HFFc6 (cell line): ENCODE measurements at regions not wholly inside any gene's neighbourhood (a gene's known extent, or its start where the extent isn't known, plus 50 kb on each side); places are given as distances from the start of the nearest gene placed in this dataset.

Experiments used
- DNase-seq: peaks from one replicate; pipeline ENCODE4 v3.0.0-alpha.2; 2018
- H3K27ac Mint-ChIP-seq: 2 replicates; pipeline ENCODE4 v1.8.0; 2020; ENCODE audit warnings: mild to moderate bottlenecking, mixed read lengths
- H3K27me3 Mint-ChIP-seq: 2 replicates; pipeline ENCODE4 v1.8.0; 2021; ENCODE audit warnings: mild to moderate bottlenecking, moderate library complexity, mixed read lengths; ENCODE audit not compliant: insufficient read depth
- H3K36me3 Mint-ChIP-seq: 2 replicates; pipeline ENCODE4 v1.8.0; 2021; ENCODE audit warnings: low read depth, mixed read lengths
- H3K4me1 Mint-ChIP-seq: 2 replicates; pipeline ENCODE4 v1.8.0; 2020; ENCODE audit warnings: low read depth, mixed read lengths
- H3K4me3 Mint-ChIP-seq: 2 replicates; pipeline ENCODE4 v1.8.0; 2020; ENCODE audit warnings: mild to moderate bottlenecking, moderate library complexity, mixed read lengths
- H3K9me3 Mint-ChIP-seq: 2 replicates; pipeline ENCODE4 v1.8.0; 2020; ENCODE audit warnings: mild to moderate bottlenecking, mixed read lengths
- TF ChIP-seq, protein P1 (sequence below): fragments of 200-600 bp; sonication (generic); IDR thresholded peaks from 2 replicates; pipeline ENCODE4 v1.5.0; 2021; ENCODE audit warnings: antibody characterized with exemption, mild to moderate bottlenecking

DNA sequence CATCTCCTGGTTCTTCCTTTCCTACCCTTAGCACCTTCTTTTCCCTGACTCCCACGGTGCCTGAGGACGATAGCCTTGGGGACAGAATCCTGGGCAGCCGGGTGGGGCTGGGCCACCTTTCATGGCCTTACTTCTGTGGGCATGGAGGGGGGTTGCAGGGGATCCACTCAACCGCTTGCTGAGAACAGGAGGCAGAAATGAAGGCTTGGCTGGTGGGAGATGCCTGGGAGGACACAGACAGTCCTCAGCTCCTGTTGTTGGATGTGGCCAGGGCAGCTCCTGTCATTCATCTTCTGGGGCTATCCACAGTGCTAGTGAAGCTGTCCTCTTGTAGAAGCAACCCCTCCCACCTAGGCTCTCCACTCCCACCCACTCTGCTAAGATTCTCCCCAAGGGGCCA lies 95.5 kb upstream of the CELF4 start:
- H3K27me3 Mint-ChIP-seq = no peaks in the 10 kb centered on the region; the same call in 1 of the 2 replicates
- no peak for DNase-seq
- H3K36me3 Mint-ChIP-seq = no peaks in the 10 kb centered on the region
- H3K27ac Mint-ChIP-seq = no peak overlapping the region
- H3K4me3 Mint-ChIP-seq = no peak overlapping the region
- TF ChIP-seq, protein P1, sequence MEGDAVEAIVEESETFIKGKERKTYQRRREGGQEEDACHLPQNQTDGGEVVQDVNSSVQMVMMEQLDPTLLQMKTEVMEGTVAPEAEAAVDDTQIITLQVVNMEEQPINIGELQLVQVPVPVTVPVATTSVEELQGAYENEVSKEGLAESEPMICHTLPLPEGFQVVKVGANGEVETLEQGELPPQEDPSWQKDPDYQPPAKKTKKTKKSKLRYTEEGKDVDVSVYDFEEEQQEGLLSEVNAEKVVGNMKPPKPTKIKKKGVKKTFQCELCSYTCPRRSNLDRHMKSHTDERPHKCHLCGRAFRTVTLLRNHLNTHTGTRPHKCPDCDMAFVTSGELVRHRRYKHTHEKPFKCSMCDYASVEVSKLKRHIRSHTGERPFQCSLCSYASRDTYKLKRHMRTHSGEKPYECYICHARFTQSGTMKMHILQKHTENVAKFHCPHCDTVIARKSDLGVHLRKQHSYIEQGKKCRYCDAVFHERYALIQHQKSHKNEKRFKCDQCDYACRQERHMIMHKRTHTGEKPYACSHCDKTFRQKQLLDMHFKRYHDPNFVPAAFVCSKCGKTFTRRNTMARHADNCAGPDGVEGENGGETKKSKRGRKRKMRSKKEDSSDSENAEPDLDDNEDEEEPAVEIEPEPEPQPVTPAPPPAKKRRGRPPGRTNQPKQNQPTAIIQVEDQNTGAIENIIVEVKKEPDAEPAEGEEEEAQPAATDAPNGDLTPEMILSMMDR = no peak
- H3K4me1 Mint-ChIP-seq = no peaks in the 10 kb centered on the region
- peaks cover 41% of the 10 kb centered on the region for H3K9me3 Mint-ChIP-seq

DNA sequence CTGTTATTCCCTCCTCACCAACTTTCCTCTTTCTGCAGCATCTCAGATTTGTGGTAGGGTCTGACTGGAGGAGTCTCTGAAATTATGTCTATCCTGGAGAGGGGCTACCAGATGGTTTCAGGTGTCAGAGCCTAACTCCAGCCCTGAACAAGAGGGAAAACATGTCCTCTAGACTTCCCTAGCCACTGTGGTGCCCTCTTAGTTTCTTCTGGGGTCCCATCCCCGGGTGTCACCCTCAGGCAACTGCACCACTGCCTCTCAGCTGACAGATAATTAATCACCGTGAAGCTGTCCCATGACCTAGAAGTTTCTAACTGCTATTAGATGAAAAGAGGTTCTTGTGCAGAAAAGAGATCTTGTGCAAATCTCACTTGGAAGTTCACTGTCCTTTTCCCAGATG lies 95.1 kb upstream of the CELF4 start:
- TF ChIP-seq, protein P1 = no peak
- Mint-ChIP-seq H3K27me3 (no peaks in the 10 kb centered on the region; the same call in 1 of the 2 replicates), H3K4me3 (no peak overlapping the region), H3K4me1 (no peaks in the 10 kb centered on the region), H3K27ac (no peak overlapping the region), H3K36me3 (no peaks in the 10 kb centered on the region), H3K9me3 (peaks cover 41% of the 10 kb centered on the region)
- DNase-seq = no peak

DNA sequence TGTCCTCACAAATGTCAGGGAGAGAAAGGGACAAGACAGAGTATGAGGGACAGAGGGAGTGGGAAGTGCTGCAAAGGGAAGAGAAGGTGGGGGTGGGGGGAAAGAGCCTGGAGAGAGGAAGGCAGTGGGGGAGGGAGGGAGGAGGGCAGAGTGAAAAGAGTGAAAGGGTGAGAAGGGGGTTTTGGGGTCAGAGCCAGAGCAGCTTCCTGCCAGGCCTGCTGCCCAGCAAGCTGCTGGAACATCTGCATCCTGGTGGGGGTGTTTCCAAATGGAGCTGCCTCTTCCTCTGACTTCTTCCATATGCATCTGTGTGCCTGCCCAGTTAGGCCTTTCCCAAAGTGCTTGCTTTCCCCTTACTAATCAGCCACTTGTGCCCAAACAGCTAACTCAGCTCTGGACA lies 94.3 kb upstream of the CELF4 start:
- Mint-ChIP-seq H3K27me3 (no peaks in the 10 kb centered on the region; the same call in 1 of the 2 replicates), H3K4me3 (no peak overlapping the region), H3K27ac (no peak overlapping the region), H3K9me3 (peaks cover 41% of the 10 kb centered on the region), H3K36me3 (no peaks in the 10 kb centered on the region), H3K4me1 (no peaks in the 10 kb centered on the region)
- TF ChIP-seq, protein P1 = no peak
- DNase-seq = no peak

DNA sequence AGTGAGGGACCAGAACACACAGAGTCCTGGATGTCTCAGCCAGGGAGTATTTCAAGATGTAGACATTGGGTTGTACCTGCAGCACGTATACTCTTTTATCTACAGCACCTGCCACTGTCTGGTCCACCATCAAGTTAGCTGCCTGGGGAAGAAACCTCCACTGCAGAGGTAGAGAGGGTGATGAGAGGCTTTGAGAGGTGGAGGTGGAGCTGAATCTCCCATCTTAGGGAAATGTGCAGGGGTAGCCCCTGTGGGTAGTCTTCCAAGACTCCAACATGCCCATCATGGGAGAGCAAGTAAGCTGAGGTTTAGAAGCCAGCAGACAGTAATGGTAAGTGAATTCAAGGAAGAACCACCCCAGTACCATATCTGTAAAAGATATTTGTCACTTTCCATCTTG lies 93.3 kb upstream of the CELF4 start:
- no peaks in the 10 kb centered on the region; the same call in 1 of the 2 replicates for H3K27me3 Mint-ChIP-seq
- H3K9me3 Mint-ChIP-seq = peaks cover 42% of the 10 kb centered on the region
- H3K36me3 Mint-ChIP-seq = no peaks in the 10 kb centered on the region
- DNase-seq = no peak
- no peaks in the 10 kb centered on the region for H3K4me1 Mint-ChIP-seq
- no peak overlapping the region for H3K4me3 Mint-ChIP-seq
- no peak overlapping the region for H3K27ac Mint-ChIP-seq
- TF ChIP-seq, protein P1 = no peak

DNA sequence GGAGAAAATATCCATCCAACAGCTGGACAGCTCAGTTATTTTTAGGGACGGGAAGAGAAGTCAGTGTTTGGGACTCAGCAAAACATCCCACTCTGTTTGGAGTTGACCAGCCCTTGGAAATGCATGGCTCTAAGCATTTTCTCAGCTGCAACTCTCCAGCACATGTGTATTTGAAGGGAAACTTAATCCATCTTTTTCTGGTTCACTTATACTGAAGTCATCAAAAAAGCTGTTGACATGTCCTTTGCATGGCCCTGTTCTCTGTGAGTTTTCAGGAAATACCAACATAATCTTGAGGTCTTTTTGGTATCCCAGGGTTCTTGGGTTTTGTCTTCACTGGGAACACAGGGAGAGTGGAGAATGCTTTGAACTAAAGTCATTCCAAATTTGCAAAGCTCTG lies 91.9 kb upstream of the CELF4 start:
- Mint-ChIP-seq H3K27me3 (no peaks in the 10 kb centered on the region; the same call in 1 of the 2 replicates), H3K9me3 (peaks cover 37% of the 10 kb centered on the region), H3K36me3 (no peaks in the 10 kb centered on the region), H3K4me1 (no peaks in the 10 kb centered on the region), H3K27ac (no peak overlapping the region), H3K4me3 (no peak overlapping the region)
- TF ChIP-seq, protein P1 = no peak
- no peak for DNase-seq

DNA sequence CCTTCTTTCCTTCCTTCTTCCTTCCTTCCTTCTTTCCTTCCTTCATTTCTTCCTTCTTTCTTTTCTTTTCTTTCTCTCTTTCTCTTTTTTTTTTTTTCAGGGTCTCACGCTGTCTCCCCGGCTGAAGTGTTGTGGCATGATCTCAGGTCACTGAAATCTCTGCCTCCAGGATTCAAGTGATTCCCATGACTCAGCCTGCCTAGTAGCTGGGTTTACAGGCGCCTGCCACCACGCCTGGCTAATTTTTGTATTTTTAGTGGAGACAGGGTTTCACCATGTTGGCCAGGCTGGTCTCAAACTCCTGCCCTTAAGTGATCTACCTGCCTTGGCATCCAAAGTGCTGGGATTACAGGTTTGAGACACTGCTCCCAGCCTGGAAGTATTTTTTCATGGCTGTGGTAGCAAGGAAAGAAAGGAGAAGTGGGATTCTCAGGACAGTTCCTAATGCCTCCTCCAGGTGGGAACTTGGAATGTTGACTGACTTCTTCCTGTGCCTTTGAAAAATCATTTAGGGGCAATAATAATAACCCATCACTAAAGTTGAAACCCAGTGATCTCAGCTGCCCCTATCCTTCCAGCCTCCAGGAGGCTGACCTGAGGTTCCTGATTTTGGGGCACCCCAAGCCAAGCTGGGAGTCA lies 89.3 kb upstream of the CELF4 start:
- no peak overlapping the region for H3K27ac Mint-ChIP-seq
- H3K9me3 Mint-ChIP-seq = peaks cover 40% of the 10 kb centered on the region
- no peaks in the 10 kb centered on the region; the same call in 1 of the 2 replicates for H3K27me3 Mint-ChIP-seq
- H3K4me3 Mint-ChIP-seq = no peak overlapping the region
- TF ChIP-seq, protein P1 = no peak
- no peaks in the 10 kb centered on the region for H3K36me3 Mint-ChIP-seq
- no peak for DNase-seq
- H3K4me1 Mint-ChIP-seq = no peaks in the 10 kb centered on the region
